GM18861 (cell line): ENCODE measurements at regions not wholly inside any gene's neighbourhood (a gene's known extent, or its start where the extent isn't known, plus 50 kb on each side); places are given as distances from the start of the nearest gene placed in this dataset.

Source experiments
- ATAC-seq: cut with Tn5 transposase; IDR thresholded peaks from one replicate; pipeline ENCODE4 v1.9.1; 2021; ENCODE audit not compliant: unreplicated experiment

DNA sequence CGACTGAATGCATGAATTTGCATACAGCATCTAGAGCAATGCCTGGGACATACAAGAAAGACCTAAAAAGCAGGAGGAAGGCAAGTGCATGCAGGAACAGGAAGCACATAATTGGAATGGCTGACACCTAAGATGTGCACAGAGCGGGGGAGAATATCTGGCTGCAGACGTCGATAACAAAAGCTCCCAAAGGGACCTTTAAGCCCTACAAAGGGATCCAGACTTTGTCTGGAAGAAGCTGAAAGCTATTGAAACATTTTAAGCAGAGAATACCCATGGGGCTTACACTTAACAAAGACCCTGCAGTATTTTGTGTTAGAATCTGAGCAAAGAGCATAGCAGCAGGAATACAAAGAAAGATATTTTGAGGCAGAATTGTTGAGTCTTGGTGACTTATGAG, 107.4 kb upstream of the CLDN10 start:
- no peak for ATAC-seq

DNA sequence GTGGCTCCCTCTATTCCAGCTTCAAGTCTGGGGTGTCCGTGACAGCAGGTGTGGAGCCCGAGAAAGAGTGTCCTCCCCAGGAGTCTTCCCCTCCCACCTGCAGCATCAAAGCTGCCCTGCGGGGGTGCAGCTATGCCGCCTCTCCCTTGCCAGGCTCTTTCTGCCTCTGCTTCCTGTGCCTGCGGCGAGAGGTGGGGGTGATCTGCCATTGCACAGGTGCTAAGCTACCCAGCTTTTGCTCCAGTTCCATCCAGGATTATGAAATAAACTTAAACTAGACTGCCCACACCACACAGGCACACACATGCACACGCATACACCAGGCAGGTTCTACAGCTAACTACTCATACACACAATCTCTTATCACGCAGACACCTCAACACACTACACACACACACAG, 104.7 kb upstream of the CLDN10 start:
- ATAC-seq, result no peak

DNA sequence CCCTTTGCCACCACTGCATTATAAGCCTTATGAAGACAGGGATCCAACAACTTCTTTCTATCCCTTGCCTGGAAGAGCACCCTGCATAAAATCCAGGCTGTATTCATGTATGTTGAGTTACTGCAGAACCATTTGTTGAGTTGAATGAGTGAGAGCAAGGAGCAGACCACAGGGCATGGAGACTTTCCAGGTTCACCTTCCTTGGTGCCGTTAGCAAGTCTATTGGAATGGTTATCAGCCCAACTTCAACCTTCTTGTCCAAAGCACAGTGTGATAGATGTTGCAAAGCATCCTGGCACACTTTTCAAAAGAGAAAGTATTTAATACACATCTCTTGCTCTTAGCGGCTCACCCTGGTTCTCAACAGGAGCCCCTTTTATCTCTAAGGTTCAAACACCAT, 100.9 kb upstream of the CLDN10 start:
- no peak for ATAC-seq

DNA sequence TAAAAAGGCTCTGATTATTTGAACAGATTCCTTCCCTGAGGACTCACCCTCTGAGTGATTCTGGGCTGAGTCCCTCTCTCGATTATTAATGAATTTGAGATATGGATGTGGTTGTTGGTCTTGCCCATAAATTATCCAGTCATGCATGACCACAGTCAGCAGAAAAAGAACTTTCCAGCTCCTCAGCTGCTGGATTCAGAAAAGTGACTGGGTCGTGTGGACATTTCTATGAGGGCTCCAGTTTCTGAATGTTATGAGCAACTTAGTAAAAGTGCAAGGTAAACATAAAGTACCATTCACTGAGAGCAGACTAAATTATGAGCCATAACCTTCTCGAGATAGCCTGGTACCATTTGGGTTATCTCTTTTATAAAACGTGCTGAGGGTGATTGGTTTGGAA, 100.1 kb upstream of the CLDN10 start:
- no peak for ATAC-seq

DNA sequence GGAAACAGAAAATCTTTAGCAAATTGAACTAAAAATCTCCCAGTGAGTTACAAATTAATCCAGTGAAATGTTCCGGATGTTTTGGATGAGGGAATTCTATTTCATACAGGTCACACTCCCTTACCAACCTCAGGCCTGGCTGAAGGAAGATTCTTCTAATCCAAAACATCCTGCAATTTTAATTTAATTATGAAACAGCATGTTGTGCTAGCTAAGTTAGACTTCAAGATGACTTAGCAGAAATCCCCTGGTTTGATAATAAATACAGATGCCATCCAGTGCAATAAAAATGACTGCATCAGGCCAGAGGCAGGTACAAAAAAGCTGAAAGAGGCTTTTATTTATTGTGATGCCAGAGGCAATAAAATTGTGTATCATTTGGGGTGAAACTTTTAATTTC, 96.7 kb upstream of the CLDN10 start:
- no peak for ATAC-seq

DNA sequence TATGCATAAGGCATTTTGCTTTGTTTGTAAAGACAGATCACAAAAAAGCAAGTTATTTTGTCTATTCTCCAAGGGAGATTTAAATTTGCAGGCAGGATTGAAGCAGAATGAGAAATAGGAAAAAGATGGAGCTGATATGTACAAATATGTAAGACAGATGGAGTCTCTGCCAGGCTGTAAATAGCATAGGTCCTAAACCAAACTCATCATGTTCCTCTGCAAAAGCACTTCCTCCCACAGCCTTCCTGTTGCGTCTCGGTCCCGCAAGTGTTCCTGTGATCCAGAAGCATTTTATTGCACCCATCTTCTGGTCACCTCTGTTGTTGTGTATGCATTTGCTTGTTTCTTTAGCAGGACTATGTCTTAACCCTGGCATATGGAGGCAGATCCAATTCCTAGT, 95.7 kb upstream of the CLDN10 start:
- ATAC-seq, result no peak

DNA sequence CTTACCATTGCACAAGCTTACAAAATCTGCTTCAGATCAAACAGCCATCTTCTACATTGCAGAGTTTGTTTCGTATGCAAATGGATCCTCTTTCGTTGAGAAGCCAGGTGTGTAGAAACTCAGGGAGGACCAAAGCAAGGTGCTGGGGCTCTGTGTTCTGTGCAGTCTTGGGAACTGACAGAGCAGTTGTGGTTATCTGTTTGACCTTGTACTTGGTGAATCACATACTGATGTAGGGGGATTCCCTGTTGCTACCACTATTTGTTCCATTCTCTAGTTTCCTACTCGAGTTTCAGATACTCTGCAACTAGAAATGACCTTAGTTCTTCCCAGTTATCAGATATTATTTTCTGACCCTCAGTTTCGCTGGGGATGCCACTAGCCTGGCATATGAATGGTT, 95.2 kb upstream of the CLDN10 start:
- peak; percentile 99 for ATAC-seq

DNA sequence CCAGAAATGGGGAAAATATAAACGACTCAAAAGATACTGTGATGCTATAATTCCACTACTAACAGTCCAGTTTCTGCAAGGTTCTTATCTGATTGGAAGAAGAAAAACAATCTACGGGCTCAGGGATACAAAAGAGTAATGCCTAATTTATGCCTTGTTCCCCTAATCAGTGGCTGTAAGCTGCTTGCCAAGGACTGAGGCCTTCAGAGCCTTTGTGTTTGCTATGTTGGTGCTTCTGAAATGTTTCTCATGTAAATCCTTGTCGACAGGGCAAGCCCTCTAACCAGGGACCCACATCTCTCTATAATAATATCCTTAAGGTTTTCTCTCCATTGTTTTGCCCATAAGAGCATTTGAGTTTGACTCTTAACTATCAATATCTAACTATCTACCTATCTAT, 89.7 kb upstream of the CLDN10 start:
- no peak for ATAC-seq

DNA sequence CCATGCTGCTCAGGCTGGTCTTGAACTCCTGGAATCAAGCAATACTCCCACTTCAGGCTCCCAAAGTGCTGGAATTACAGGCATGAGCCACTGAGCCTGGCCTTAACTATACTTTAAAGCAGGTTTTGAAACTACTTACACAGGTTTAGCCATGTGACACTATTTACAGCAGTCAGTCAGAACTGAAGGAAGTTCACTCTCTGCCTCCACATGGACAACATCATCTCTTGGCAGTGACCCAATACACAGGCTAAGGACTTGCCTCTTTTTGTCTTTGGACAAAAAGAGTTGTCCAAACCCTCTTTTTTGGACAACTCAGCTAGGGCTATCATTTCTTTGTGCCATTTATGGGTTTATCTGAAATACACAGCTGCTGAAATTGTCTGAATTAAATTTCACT, 89.0 kb upstream of the CLDN10 start:
- ATAC-seq, result no peak

DNA sequence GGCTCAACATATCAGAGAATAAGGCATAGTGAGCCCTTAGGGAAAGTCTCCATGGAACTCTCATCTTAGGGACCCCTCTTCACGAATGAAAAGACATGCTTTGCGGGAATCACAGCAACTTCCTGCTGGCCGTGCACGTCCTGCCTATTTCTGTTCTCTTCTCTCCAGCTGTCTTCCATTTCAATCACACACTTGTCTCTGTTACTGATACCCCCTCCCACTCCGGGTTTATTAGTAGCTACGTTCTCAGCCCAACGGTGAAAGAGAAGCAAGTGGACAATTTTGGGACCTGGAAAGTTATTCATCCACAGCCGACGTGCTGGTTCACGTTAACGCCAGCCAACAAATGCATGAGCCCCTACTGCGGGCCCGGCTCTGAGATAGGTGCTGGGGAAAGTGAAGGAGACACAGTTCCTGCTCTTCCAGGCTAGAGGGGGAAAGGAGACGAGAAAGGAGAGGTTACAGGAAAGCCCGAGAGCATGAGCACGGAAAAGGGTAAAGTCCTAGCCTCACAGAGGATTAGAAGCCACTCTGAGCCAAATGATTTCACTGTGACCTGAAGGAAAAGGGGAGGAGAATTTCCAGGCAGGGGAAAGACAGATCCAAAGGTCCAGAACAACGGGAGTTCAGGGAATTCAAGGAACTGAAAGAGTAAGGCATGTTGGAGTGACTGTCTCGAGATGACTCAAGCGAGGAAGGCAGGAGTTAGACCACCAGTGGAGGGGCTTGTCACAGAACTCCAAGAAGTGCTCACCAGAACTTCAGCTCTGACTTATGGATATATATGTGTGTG, 81.8 kb upstream of the CLDN10 start:
- no peak for ATAC-seq

DNA sequence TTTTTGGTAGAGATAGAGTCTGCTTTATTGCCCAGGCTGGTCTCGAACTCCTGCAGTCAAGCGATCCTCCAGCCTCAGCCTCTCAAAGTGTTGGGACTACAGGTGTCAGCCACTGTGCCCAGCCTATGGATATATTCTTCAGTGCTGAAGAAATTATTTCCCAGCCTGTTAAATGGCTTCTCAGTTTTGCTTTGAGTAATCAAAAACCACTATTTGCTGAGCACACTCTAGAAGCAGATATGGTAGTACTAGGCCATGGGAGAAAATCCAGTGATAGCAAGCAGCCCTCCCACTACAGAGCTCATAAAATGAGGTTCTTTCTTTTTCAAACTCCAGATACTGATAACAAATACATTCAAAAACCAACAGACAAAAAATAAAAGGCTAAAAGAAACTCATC, 80.6 kb upstream of the CLDN10 start:
- ATAC-seq, result peak; percentile 51

DNA sequence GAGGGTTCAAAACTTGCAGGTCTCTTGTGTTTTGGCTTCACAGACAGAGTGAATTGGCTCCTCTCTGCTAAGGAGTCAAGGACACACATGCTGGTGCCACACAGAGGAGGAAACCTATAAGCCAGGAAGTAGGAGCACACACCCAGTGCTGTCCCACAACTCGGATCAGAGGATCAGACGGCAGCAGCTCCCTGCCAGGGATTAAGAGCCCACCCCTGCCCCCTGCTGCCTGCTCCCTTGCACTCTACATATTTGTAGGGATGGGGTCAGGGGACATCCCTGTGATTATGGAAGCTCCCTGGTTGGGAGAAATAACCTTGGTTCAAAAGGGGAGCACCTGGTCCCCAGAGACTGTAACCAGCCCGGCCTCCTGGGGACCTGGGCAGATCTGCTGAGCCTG, 77.5 kb upstream of the CLDN10 start:
- no peak for ATAC-seq

DNA sequence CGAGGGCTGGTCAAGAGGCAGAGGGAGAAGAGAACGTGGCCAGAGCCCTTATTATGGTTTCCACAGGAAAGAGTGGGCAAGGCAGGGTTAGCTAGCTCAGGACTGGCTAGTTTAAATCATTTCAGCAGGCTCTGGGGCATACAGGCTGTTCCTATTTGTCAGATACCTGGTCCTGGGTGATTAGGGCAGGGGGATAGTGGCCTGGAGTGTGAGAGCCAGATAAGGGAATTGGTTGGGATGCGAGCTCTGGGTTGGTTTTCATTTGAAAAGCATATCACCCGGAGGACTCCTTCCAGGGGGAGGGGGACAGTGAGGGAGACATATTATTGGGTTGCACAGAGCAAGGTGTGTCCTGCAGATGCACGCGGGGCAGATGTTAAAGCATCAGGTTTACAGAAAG, 75.3 kb upstream of the CLDN10 start:
- no peak for ATAC-seq

DNA sequence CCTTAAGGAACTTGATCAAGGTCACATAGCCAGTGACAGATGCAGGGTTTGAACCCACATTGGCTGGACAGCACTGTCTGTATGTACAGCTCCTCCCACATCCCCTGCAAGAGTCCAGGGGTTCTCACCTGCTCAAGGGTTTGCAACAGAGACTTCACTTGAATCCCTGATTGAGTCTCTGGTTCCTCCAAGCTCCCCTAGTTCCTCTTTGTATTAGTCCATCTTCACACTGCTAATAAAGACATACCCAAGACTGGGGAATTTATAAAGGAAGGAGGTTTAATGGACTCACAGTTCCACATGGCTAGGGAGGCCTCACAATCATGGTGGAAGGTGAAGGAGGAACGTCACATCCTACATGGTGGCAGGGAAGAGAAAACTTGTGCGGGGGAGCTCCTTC, 72.8 kb upstream of the CLDN10 start:
- no peak for ATAC-seq

DNA sequence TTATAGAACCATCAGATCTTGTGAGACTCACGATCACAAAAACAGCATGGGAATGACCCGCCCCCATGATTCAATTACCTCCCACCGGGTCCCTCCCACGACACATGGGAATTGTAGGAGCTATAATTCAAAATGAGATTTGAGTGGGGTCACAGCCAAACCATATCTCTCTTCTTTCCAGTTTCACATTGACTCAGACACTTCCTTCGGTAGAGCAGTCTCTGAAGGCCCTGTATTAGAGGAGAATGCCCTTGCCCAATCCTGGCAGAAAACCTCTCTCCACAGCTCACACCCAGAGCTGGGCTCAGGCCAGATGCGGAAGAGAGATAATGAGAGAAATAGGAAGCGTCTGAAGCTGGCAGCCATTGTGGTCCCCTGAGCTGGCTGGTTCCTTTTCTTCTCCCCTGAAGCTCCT, 72.4 kb upstream of the CLDN10 start:
- peak; percentile 60 for ATAC-seq

DNA sequence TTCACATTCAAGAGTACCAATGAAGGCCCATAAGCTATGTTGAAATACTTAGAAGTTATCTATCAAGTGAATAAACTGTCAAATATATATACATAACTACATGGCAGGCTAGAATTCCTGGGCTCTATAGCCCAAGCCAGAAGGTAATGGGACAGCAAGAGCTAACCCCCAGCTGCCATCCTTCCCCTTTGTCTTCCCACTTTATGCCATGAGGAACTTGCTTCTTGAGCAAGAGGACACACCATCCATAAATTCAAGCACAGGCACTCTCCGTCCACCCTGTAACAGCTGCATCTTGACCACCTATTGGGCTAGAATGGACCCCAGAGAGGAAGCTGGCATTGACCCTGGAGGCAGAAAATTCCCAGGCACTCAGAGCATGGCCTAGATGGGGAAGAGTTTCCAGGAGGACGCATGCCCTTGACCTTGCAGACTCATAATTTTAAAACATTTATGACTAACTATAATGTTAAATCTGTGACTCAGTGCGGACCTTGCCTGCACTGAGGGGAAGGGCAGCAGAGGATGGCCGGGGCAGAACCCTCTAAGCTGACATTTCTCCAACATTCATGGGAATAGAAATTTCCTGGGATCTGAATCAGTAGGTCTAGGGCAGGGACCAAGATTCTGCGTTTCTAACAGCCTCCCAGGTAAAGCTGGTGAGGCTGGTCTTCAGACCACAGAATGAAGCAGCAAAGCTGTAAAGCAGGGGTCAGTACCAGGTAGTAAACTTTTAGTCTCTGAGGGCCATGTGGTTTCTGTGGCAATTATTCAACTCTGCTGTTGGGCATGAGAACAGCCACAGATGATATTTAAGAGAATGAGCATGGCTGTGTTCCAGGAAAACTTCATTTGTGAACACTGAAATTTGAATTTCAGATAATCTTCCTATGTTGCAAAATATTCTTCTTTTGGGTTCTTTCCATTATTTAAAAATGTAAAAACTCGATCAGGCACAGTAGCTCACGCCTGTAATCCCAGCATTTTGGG, 71.4 kb upstream of the CLDN10 start:
- no peak for ATAC-seq

DNA sequence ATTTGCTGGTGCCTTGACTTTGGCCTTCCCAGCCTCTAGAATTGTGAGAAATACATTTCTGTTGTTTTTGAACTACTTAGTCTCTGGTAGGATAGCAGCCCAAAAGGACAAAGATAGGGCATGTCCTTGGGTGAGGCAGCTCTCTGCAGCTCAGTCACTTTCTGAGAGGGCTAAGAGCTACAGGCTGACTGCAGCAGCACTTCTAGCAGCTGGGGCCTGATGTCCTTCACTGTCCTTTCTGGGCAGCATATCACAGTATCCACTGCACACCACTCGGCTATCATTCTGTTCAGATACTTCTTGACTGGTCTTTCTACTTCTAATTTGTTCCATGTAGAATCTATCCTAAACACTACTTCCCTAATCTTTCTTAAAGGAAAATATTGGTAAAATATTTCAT, 68.5 kb upstream of the CLDN10 start:
- ATAC-seq, result no peak

DNA sequence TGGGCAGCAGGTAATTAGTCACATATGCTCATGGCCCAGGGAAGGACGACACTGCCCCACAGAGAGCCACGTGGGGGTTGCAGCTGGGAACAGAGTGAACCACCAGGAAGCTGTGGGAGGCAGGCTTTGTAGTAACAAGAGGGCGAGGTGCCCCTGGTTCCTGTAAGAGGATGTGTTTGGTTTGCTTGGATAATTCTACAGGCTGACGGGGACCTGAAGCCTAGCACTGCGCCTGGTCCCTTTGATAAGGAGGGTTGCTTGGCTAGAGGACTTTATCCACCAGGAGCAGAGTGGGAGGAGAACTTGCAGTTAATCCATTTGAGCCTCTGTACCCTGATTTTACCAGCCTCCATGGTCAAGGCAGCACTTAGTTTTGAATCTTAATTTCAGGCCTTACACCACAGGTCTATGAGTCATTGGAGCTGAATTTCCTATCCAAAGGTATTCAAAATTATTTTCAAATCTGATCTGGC, 67.4 kb upstream of the CLDN10 start:
- no peak for ATAC-seq

DNA sequence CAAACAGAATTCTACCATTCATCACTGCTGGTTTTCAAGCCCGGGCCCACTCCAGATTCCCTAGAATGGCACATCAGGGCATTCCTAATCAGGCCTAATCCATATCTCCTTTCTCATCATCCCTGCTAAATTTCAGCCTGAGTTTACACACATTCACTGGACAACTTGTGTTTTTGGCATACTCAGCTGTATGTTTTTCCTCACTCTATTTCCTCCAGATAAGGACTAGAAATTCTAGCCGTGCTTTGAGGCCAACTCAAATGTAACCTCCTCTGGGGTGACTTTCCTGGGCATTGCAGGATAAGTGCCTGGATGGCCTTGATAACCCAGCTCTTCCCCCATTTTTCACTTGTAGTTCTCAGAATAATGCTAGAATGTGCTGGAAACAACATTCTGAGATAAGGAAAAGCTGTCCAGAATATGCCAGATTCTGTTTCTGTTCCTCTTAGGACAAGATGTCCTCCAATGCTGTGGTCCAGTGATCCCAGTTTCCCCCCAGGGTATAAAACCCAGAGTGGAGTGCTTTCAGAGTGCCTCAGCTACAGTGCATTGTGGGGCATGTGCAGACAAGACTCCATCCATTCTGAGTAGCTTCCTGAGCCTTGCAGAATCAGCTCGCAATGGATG, 66.9 kb upstream of the CLDN10 start:
- ATAC-seq, result no peak

DNA sequence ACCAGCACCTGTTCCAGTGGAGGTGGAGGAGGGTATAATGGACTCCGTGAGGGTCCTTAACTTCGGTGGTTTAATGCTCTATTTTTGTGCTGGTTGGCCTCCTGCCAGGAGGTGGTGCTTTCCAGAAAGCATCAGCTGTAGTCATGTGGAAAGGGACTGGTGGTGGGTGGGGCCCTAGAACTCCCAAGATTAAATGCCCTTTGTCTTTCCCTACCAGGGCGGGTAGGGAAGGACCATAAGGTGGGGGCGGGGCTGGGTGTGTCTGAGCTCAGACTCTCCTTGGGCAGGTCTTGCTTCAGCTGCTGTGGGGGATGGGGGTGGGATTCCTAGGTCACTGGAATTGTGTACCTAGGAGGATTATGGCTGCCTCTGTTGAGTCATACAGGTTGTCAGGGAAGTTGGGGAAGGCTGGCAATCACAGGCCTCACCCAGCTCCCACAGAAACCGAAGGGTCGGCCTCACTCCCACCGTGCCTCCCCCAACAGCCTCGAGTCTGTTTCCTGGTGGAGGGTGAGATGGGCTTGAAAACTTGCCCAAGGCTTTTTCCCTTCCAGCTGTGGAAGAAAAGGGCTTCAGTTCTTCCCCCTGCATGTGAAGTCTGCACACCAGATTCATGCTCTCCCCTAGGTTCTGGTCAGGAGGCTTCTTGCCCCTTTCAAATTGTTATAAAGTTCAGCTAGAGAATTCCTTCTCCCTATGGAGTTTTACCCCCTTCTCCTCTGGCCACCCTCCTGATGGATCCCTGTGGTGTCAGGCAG, 60.3 kb upstream of the CLDN10 start:
- no peak for ATAC-seq
